GM04503 (cell line): ENCODE measurements at regions not wholly inside any gene's neighbourhood (a gene's known extent, or its start where the extent isn't known, plus 50 kb on each side); places are given as distances from the start of the nearest gene placed in this dataset.

ENCODE experiments used
- DNase-seq: peaks from one replicate; pipeline ENCODE4 v3.0.0-alpha.2; 2012; ENCODE audit warnings: low read depth

DNA sequence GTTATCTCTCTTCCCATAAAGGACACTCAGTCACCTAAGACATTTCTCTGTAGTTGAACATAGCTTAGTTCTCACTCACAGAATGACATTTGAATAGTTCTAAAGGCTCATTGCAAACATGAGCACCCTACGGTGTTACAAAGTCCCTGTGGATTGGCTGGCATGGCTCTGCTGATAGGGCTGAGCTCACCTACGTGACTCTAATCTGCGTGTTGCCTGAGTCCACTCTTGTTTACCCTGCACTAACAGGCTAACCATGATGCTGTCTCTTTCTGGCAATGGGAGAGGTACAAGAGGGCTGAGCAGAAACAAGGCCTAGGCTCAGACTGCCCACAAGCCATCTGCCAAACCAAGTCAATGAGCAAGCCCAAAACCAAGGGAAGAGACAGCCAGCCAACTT lies 103.6 kb downstream of the PALM2AKAP2 start:
- DNase-seq = no peak

DNA sequence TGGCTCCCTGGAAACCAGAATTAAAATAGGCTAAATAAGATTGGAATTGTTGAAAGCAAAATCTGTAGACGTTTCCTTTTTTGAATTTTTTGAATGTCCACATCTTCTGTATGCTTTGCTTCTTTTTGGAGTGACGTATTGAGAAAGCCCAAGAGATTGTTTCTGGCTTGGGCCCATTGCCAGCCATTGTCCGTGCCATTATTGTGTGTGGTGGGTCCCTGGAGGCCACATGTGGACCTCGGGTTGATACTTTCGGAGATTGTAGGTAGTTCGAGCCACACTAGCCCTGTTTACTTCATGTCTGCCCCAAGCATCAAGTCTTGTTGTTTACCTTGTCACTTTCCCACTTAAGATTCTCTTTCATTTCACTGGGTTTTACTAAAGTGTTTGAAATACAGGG lies 106.0 kb downstream of the PALM2AKAP2 start:
- no peak for DNase-seq

DNA sequence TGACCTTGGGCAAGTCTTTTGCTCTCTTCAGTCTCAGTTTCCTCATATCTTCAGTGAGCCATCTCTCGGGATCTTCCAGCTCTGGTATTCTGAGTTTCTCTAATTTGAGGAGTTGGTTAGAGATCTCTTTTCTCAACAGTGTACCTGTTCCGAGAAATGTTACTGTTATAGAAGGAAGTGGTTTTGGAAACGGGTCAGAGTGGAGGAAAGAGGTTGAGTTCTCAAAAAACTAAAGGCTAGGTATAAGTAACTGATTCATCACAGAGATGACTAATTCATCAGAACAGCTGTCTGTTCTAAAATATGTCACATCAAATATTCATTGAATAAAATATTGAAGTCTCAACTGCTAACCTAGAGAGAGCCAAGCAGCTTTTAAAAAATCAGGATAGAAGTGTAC lies 106.6 kb downstream of the PALM2AKAP2 start:
- DNase-seq = no peak

DNA sequence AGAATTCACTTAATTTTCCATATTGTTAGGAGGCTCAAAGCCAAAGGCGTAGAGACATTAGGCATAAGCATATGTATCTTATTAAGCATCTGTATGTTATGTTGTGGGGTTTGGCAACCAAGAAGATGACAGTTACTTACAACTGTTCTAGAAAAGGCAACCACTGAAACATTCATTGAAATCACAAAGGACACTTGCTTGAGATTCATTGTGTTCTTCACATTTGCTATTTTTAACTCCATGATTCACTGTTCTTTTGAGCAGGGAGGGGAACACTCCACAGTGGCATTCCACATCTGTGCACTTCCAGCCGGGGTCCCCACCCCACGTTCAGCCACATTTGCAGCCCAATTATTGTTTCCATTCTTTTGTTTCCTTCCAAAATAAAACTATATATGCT lies 107.1 kb downstream of the PALM2AKAP2 start:
- no peak for DNase-seq

DNA sequence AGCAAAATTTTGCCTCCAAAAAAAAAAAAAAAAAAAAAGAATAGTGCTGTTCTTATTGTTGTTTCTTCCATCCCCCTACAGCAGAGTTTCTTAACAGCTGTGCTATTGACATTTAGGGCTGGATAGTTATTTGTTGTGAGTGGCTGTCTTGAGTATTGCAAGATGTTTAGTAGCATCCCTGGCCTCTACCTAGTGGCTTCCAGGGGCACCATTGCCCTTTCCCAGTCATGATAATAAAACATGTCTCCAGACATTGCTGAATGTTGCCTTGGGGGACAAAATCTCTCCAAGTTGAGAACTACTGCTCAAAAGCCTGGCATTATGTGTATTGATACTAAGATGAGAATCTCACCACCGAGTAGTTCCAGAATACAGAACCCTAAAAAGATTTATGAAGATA lies 108.7 kb downstream of the PALM2AKAP2 start:
- no peak for DNase-seq

DNA sequence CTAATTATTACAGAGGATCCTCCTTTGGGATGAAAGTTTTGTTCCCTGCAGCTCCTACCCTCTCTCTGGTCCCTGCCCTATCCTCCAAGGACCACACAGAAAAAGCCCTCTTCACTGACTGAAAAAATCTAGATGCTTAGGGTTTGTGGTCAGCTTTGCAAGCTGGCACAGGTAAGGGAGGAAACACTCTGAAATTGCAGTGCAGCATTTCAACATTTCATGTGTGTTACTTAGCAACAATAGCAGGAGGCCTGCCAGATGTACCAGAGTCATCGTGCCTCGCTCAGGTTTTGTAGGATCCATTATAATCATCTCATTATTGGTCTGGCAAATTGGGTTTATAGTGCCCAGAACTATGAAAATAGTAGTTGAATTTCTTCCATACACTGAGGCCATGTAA lies 109.5 kb downstream of the PALM2AKAP2 start:
- no peak for DNase-seq

DNA sequence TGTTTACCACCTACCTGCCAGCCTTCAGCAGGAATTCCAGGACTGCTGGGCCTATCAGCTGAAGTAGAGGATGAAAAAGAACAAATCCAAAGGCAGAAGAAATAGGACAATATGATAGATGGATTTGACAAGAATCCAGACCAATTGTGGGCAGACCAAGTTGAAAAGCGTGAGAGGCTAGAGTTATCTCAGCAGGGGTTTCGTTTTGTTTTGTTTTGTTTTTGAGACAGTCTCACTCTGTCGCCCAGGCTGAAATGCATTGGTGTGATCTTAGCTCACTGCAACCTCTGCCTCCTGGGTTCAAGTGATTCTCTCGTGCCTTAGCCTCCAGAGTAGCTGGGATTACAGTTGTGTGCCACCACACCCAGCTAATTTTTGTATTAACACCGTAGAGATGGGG lies 113.2 kb downstream of the PALM2AKAP2 start:
- no peak for DNase-seq

DNA sequence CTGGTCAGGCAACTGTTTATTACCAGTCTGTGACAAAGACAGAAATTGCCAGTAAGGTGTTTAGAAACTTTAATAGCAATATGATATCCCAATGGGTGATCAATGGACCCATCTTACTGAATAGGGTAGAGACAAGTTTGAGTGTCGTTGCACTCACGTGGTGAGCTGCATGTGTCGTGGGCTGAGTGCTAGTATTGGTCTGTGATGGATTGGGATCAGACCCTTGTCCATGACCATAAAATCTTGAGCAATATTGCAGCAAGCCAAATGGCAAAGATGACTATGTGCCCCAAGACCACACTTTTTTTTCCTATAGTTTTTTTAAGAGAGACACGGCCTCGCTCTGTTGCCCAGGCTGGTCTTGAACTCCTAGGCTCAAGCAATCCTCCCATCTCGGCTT lies 114.5 kb downstream of the PALM2AKAP2 start:
- DNase-seq = no peak

DNA sequence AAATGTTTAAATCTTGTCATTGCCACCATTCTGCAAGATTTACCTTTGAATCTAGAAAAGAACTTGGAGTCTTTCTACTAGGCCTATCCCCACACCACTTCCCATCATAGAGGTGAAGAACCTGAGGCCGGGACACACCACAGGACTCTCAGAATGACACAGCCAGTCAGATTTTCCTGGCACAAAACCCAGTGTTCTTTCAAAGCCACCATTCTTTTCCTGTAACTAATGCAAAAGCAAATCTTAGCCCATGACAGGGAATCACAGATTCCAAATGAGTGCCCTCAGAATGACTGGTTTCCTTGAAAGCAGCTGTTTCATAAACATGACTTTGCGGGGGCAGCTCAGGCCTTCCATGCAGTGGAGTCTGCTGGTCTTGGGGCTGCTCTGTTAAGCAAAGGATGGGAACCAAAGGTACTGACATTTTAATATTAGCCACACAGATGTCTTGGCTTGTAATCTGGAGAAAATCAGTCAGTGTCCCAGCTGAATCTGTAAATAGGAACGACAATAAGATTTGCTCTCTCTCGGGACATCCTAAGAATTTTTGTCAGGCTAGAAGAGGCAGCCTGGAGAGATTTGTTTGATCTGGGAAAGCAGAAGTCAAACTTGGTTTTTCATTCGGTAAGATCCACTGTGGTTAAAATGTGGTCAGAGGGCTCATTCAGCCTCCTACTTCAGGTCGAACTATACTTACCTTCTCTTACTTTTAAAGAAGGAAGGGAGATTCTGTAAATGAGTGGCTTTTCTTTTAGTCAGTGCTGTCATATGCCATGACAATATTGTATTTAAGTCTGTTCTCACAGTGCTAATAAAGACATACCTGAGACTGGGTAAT lies 115.1 kb downstream of the PALM2AKAP2 start:
- no peak for DNase-seq

DNA sequence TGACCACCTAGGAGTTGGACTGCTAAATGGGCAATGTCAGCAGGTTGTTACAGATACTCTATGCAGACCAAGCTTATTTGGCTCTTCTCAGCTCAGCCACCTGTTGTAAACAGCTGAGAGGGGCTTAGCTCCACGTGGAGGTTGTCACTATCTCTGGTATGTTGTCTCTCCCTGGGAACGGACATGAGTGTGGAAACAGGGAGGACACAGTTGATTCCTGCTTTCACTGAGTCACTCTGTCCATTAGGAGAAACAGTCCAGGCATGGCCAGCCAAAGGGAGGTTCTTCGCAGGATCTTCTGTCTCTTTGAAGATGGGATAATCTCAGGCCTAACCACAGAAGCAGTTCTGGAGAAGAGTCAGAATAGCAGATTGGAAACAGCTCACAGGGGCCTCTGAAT lies 121.2 kb downstream of the PALM2AKAP2 start:
- peak; percentile 58 for DNase-seq

DNA sequence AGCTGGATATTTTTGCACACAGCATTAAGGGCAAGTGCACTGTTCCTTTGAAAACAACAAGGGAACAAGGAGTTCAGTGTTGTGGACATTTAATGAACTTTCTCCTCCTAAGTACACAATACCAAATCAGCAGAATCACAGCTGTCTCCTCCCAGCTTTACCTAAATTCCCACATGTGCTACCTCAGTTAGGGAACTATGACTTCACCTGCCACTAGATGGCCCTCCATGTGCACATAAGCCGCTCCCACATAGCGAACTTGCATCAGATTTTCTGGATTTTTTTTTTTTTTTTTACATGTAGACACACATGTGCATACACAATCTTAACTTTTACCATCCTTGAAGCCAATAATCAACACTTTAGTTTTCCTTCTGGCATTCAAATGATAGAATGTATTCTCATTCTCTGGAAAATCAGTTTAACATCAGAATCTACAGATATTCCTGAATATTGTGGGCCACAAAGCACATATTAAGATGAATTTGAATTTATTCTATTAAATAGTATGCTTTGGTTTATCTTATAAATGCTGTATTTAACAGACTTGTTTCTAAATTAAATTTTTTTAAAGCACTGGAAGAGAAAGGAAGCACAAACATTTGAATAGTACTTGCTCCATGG lies 123.6 kb downstream of the PALM2AKAP2 start:
- DNase-seq = no peak

DNA sequence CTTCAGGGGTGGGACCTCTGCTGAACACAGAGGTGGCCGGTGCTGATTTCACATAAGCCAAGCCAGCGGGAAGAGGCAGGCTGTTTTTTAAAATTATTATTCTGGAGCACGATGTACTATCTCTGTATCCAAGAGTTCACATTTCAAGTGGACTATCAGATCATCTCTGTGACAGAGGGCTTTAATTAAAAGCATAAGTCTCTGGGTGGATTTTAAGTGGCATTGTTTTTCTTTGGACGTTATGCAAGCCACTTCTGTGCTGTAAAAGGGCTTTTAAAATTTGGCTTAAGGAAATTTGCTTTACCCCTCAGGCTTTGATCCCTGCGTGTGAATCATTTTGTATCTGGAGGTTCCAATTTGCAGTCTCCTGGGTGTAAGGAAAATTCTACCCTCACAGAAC lies 124.7 kb downstream of the PALM2AKAP2 start:
- DNase-seq = no peak

DNA sequence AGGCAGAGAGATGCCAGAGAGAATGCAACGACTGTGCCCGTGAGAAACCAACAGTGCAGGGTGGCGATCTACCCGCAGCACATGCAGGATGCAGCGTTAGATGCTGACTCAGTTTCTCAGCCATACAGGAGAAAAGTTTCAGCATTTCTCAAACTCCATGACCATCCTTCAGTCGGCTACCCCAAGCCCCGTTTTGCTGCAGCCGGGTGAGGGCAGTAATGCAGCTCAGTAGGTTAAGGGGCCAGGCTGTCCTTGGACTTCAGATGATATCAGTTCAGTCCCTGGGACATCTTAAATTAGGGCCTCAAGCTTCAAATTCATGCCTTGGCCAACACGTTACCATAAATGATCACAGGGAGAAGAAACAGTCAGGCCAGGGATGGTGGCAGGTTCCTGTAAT lies 125.5 kb downstream of the PALM2AKAP2 start:
- no peak for DNase-seq

DNA sequence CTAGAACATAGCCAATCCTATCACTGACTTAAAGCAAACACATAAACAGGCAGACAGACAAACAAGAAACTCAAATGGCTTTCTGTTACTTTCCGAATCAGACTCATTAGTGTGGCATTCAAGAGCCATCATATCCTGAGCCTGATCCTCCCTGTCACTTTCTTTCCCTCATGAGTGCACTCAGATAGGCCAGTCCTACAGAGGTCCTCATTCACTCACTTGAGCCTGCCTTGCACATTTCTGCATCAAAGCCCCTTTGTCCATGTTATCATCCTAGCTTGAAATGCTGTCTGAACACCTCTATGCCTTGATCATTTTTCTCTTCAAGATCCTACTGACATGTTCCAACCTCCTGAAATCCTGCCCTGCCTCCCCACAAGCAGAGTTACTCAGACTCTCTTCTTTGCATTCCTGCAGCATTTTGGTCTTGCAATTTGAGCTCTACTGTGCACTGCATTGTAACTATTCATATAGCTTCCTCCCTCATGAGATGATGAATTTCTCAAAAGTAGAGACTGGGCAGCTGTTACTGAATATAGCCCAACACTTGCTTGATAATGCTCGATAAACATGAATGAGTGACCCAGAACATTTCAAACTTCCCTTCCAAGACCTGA lies 126.9 kb downstream of the PALM2AKAP2 start:
- DNase-seq = no peak

DNA sequence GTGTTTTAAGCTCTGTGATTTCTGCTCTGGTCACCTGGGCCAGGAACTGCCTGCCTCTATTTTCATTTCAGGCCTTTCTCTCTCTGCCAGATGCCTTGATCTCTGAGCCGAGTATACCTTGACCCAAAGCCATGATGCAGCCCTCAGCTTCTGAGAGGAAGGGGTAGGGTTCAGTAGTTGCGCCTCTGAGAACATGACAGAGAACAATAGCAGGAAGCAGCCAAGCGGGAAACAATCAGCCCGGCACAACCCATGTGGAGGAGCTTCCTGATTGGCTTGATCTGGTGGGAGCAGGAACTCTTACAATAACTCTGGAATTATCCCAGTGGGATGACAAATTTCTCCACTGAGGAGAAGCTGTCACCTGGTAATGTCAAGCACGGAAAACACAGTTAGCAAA lies 127.4 kb downstream of the PALM2AKAP2 start:
- no peak for DNase-seq

DNA sequence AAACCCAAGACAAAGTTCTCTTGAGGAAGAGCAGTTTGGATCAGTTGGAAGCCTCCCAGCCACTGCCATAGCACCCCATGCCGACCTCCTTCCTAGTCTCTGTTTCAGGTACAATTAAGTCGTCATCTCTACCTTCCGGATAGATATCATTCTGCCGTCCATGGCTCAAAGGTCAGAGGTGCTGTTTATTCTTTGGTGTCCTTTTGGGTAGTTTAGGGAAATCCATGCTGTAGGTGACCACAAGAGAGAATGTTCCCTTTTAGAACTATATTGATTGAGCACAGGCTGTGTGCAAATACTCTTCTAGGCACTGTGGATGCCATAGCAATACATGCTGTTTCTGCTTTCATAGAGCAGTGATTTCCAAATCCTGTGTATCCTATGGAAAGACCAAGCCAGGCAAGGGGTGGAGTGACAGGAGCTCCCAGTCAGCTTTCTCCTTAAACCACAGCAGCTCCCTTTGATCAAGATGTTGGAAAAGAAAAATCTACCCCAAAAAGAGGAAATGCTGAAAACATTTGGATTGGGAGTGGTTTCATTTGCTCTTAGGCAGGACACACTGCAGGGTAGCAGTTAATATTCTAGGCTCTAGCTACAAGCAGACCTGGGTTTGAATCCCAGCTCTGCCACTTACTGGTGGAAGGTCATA lies 127.9 kb downstream of the PALM2AKAP2 start:
- no peak for DNase-seq

DNA sequence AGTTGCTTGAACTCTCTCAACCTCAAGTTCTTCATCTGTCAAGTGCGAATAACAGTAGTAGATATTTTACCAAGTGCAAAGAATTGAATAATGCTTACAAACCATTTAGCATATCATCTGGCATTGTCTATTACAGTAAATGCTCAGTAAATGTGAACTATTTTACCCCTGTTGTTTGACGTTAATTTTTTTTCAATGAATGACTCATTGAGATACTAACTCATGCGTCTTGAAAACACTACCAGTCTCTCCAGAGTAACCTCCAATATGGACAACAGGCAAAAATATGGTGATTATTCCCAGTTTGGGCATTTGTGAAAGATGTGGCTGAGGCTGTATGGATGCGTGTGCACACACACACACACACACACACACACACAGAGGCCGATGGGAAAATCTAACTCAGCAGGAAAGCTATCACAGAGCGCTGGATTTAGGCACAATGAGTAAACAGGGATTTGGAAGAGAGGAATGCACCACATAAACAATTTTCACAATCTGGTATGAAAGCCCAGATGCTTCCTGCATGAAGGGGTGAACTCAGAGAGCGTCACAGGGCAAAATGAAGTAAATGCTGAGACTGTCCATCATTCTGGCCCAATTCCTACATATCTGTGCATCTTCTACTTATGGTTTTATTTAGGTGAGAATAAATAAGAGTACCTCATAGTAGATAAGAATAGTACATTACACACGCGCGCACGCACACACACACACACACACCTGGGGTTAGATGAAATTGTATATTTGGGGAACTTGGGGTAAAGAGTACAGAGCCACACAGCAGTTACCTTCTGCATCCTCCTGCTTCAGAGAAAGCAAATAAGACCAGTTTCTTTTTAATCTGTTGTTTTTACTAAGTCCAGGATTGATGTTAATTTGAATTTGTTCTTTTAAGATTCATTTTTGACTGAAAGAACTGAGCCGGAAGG lies 128.7 kb downstream of the PALM2AKAP2 start:
- DNase-seq = no peak

DNA sequence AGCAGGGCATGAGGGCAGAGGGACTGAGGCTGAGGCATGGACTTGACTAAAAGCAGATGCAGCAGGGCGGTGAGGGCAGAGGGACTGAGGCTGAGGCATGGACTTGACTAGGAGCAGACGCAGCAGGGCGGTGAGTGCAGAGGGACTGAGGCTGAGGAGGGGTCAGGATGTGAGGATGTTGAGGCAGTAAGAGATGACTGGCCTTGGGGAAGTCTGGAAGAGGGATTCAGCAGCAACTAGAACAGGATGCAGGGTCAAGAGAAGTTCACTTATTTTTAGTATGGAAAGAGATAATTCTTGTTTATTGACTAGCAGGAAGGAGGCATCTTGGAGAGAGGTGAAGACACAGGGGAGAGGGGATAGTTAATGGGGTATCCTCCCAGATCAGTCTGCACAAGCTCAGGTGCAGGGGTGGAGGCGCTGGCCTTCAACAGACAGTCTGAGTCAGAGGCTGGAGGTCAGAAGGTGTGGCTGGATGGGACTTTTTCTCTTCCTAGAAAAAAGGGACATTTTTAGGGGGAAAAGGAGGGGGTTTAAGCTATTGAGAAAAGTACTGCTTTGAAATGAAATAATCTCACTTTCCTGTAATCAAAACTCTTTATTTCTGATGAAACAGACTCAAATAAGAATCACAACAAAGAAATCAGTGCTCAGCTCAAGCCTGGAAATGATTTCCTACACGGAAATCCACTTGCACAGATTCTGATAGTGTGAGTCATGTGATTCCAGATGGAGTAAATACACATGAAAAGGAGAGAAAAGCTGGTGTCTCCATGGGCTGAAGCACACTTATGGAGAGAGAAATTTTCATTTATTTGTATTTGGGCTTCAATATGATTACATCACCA lies 130.9 kb downstream of the PALM2AKAP2 start:
- no peak for DNase-seq

DNA sequence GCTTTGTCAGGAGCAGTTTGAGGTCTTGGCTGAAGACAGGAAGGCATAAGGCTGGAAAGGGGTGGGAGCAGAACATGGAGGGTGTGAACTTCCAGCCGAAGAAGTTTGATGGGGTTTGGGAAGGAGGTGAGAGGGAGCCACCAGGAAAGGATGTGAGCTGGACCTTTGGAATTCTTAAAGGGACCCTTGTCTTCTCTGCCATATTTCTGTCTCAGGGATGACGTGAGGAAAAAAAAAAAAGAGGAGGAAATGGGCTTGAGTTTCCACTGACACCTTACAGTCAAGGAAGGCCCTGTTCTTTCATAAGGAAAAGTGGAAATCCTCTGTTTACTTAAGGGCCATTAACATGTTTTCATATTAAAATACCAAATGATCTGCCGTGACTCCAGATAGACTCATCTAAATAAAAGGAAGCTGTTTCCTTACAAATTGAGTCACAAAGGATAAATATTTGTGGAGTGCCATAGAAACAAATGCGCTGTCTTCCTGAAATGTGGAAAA lies 132.1 kb downstream of the PALM2AKAP2 start:
- peak; percentile 73 for DNase-seq

DNA sequence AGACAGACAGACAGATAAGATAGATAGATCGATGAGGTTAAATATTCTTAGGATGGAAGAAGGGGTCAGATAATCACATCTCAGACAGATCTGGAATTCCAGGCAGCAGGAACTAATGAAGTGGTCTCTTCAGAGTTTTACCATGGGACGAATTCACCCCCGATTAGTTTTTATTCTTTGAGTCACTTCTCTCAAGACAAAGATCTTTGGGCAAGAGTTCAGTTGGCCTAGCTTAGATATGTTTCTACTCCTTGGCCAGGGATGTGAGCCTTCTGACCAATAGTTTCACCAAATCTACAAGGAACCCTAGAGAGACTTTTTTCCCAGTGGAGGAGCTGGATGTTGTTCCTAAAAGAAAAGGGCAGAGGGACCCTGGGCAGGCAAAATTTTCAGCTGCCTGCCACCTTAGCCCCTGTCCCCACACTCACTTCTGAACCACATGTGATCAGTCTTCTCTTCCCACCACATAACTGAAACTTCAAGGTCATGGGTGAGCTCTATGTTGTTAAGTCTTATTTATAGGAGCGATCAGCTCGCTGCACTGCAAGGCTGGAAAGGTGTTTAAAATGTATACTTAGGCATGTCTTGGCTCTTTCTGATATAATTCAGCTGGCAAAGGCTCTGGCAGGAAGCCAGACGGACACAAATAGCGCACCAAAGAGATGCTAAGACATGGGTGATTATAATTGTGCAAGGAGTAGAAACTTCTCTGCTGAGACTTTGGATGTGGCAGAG lies 132.9 kb downstream of the PALM2AKAP2 start:
- no peak for DNase-seq
